ENCODE measurements at regions not wholly inside any gene's neighbourhood (a gene's known extent, or its start where the extent isn't known, plus 50 kb on each side); places are given as distances from the start of the nearest gene placed in this dataset.

- ATAC-seq (peak; percentile 54 to 55), DNase-seq (ENCODE audit: low spot score in 2 of 2) (no peak)
- no peak overlapping the region for H3K27ac Mint-ChIP-seq
- H3K9me3 Mint-ChIP-seq, result no peaks in the 10 kb centered on the region
- peaks cover 0 to 4% of the 10 kb centered on the region in 2 donors for H3K36me3 Mint-ChIP-seq
These were observed 129.8 kb upstream of the RAB6C start for GRCh38 chr2:129849559-129850160.

- H3K27ac Mint-ChIP-seq, result no peak overlapping the region
- DNase-seq (ENCODE audit: low spot score in 2 of 2), result no peak
- no peaks in the 10 kb centered on the region for H3K9me3 Mint-ChIP-seq
- peaks cover 0 to 10% of the 10 kb centered on the region in 2 donors for H3K36me3 Mint-ChIP-seq
- no peak for ATAC-seq
These were observed 122.3 kb upstream of the RAB6C start for GRCh38 chr2:129857200-129857599.

- no peak overlapping the region for H3K27ac Mint-ChIP-seq
- ATAC-seq, result no peak
- no peaks in the 10 kb centered on the region for H3K9me3 Mint-ChIP-seq
- DNase-seq (ENCODE audit: low spot score in 2 of 2), result no peak
- H3K36me3 Mint-ChIP-seq, result peaks cover 0 to 10% of the 10 kb centered on the region in 2 donors
These were observed 120.3 kb upstream of the RAB6C start for GRCh38 chr2:129859175-129859574.

- Mint-ChIP-seq H3K27ac (no peak overlapping the region), H3K9me3 (no peaks in the 10 kb centered on the region), H3K36me3 (peaks cover 0 to 10% of the 10 kb centered on the region in 2 donors)
- ATAC-seq (no peak), DNase-seq (ENCODE audit: low spot score in 2 of 2) (no peak)
These were observed 119.4 kb upstream of the RAB6C start for GRCh38 chr2:129860088-129860487.

- DNase-seq (ENCODE audit: low spot score in 2 of 2) (no peak), ATAC-seq (no peak)
- H3K27ac Mint-ChIP-seq, result no peak overlapping the region
- no peaks in the 10 kb centered on the region for H3K9me3 Mint-ChIP-seq
- no peaks in the 10 kb centered on the region for H3K36me3 Mint-ChIP-seq
These were observed 117.7 kb upstream of the RAB6C start for GRCh38 chr2:129861666-129862288.

- no peak for ATAC-seq
- Mint-ChIP-seq H3K9me3 (no peaks in the 10 kb centered on the region), H3K27ac (no peak overlapping the region), H3K36me3 (no peaks in the 10 kb centered on the region)
- no peak for DNase-seq (ENCODE audit: low spot score in 2 of 2)
These were observed 116.8 kb upstream of the RAB6C start for GRCh38 chr2:129862668-129863067.

- Mint-ChIP-seq H3K27ac (no peak overlapping the region), H3K9me3 (no peaks in the 10 kb centered on the region), H3K36me3 (no peaks in the 10 kb centered on the region)
- ATAC-seq, result no peak
- no peak for DNase-seq (ENCODE audit: low spot score in 2 of 2)
These were observed 116.1 kb upstream of the RAB6C start for GRCh38 chr2:129863350-129863749.

- Mint-ChIP-seq H3K36me3 (no peaks in the 10 kb centered on the region), H3K9me3 (no peaks in the 10 kb centered on the region), H3K27ac (no peak overlapping the region)
- DNase-seq (ENCODE audit: low spot score in 2 of 2) (no peak), ATAC-seq (no peak)
These were observed 114.7 kb upstream of the RAB6C start for GRCh38 chr2:129864719-129865118.

- Mint-ChIP-seq H3K27ac (no peak overlapping the region), H3K36me3 (no peaks in the 10 kb centered on the region), H3K9me3 (no peaks in the 10 kb centered on the region)
- no peak for DNase-seq (ENCODE audit: low spot score in 2 of 2)
- ATAC-seq, result no peak
These were observed 113.5 kb upstream of the RAB6C start for GRCh38 chr2:129865976-129866375.

- ATAC-seq (no peak), DNase-seq (ENCODE audit: low spot score in 2 of 2) (no peak)
- Mint-ChIP-seq H3K36me3 (no peaks in the 10 kb centered on the region), H3K27ac (no peak overlapping the region), H3K9me3 (no peaks in the 10 kb centered on the region)
These were observed 113.1 kb upstream of the RAB6C start for GRCh38 chr2:129866391-129866790.

- Mint-ChIP-seq H3K27ac (peak overlapping the region in 1 of 2 donors; percentile 5), H3K9me3 (no peaks in the 10 kb centered on the region), H3K36me3 (no peaks in the 10 kb centered on the region)
- DNase-seq (ENCODE audit: low spot score in 2 of 2), result no peak
- ATAC-seq, result no peak
These were observed 111.3 kb upstream of the RAB6C start for GRCh38 chr2:129868151-129868550.

GRCh38 chr2:129870685-129871241, 108.7 kb upstream of the RAB6C start:
- Mint-ChIP-seq H3K36me3 (no peaks in the 10 kb centered on the region), H3K9me3 (no peaks in the 10 kb centered on the region), H3K27ac (no peak overlapping the region)
- ATAC-seq, result no peak
- no peak for DNase-seq (ENCODE audit: low spot score in 2 of 2)

GRCh38 chr2:129872446-129872845, 107.0 kb upstream of the RAB6C start:
- DNase-seq (ENCODE audit: low spot score in 2 of 2), result no peak
- no peak for ATAC-seq
- Mint-ChIP-seq H3K36me3 (no peaks in the 10 kb centered on the region), H3K27ac (no peak overlapping the region), H3K9me3 (peaks cover 0 to 6% of the 10 kb centered on the region in 2 donors)

- DNase-seq (ENCODE audit: low spot score in 2 of 2), result no peak
- Mint-ChIP-seq H3K27ac (peak overlapping the region; percentile 83 to 96), H3K36me3 (no peaks in the 10 kb centered on the region), H3K9me3 (peaks cover 0 to 6% of the 10 kb centered on the region in 2 donors)
- no peak for ATAC-seq
These were observed 102.9 kb upstream of the RAB6C start for GRCh38 chr2:129876541-129876940.

- Mint-ChIP-seq H3K27ac (peak overlapping the region; percentile 83 to 96), H3K9me3 (peaks cover 0 to 6% of the 10 kb centered on the region in 2 donors), H3K36me3 (no peaks in the 10 kb centered on the region)
- DNase-seq (ENCODE audit: low spot score in 2 of 2) (peak; percentile 63 to 83), ATAC-seq (peak; percentile 92)
These were observed 102.2 kb upstream of the RAB6C start for GRCh38 chr2:129877289-129877741.

GRCh38 chr2:129877795-129878775, 101.4 kb upstream of the RAB6C start:
- Mint-ChIP-seq H3K36me3 (no peaks in the 10 kb centered on the region), H3K9me3 (peaks cover 0 to 6% of the 10 kb centered on the region in 2 donors), H3K27ac (peak overlapping the region in 1 of 2 donors; percentile 83)
- no peak for DNase-seq (ENCODE audit: low spot score in 2 of 2)
- ATAC-seq, result peak; percentile 36 to 42

Data from activated naive CD4-positive, alpha-beta T cell treated with anti-CD3 and anti-CD28 coated beads, Interleukin-2, amount 50 U/mL, for 72 hours (primary cell).